ENCODE measurements at regions not wholly inside any gene's neighbourhood (a gene's known extent, or its start where the extent isn't known, plus 50 kb on each side); places are given as distances from the start of the nearest gene placed in this dataset.

- H3K27ac ChIP-seq (replicated peaks; ENCODE audit: low read length), result no peak overlapping the region
- no peak overlapping the region for H3K4me2 ChIP-seq (ENCODE audit: insufficient read depth, low read length, poor library complexity, severe bottlenecking)
- H3K4me3 ChIP-seq (ENCODE audit: low read length in 2 of 2), result no peak overlapping the region
- no peaks in the 10 kb centered on the region for H3K36me3 ChIP-seq (replicated peaks in 1 of 2; ENCODE audit: control insufficient read depth in 2 of 2, insufficient read depth in 2 of 2, low read length in 2 of 2)
- no peak overlapping the region for H3K14ac ChIP-seq (ENCODE audit: low read length)
- H3K4me1 ChIP-seq (ENCODE audit: control insufficient read depth in 2 of 2, insufficient read depth in 1 of 2, low read depth in 1 of 2, low read length in 2 of 2), result peaks cover 0 to 1% of the 10 kb centered on the region in 2 donors
- no peaks in the 10 kb centered on the region for H3K27me3 ChIP-seq (ENCODE audit: control insufficient read depth in 3 of 3, insufficient read depth in 3 of 3, low read depth in 1 of 3, low read length in 3 of 3)
- no peak overlapping the region for H4K91ac ChIP-seq (ENCODE audit: low read depth, low read length, poor library complexity)
- no peaks in the 10 kb centered on the region for H3K9me3 ChIP-seq (replicated peaks in 1 of 2; ENCODE audit: control insufficient read depth in 2 of 2, insufficient read depth in 1 of 2, low read depth in 1 of 2, low read length in 2 of 2)
- H3K18ac ChIP-seq (ENCODE audit: low read length), result no peak overlapping the region
- H2AFZ ChIP-seq (ENCODE audit: low read length), result no peak overlapping the region
- H3K23ac ChIP-seq (ENCODE audit: low read depth, low read length, poor library complexity), result no peak overlapping the region
- H2BK5ac ChIP-seq (ENCODE audit: low read length), result no peak overlapping the region
- no peaks in the 10 kb centered on the region for H3K79me1 ChIP-seq (ENCODE audit: low read depth, low read length)
- no peak for DNase-seq (ENCODE audit: low spot score)
- H2BK120ac ChIP-seq (ENCODE audit: low read depth, low read length), result no peak overlapping the region
- no peak overlapping the region for H4K8ac ChIP-seq (ENCODE audit: low read depth, low read length)
- no peak overlapping the region for H2BK15ac ChIP-seq (ENCODE audit: low read length)
- no peak overlapping the region for H2AK5ac ChIP-seq (ENCODE audit: low read depth, low read length)
- no peak overlapping the region for H3K9ac ChIP-seq (ENCODE audit: low read depth, low read length, poor library complexity)
- WGBS, 2 donors (ENCODE audit: extremely low coverage in 2 of 2, insufficient read length in 2 of 2, insufficient replicate concordance in 1 of 2), result no CpG with 5 or more reads among the region's 10 CpGs
- H2BK12ac ChIP-seq (ENCODE audit: low read length), result no peak overlapping the region
- no peak overlapping the region for H3K4ac ChIP-seq (ENCODE audit: low read length)
These were observed 949.7 kb upstream of the TENM3 start for GRCh38 chr4:181293541-181293940.

GRCh38 chr4:181294421-181294820, 948.8 kb upstream of the TENM3 start:
- H3K18ac ChIP-seq (ENCODE audit: low read length), result no peak overlapping the region
- no peak overlapping the region for H4K91ac ChIP-seq (ENCODE audit: low read depth, low read length, poor library complexity)
- no peak overlapping the region for H2BK5ac ChIP-seq (ENCODE audit: low read length)
- H2AK5ac ChIP-seq (ENCODE audit: low read depth, low read length), result no peak overlapping the region
- H3K36me3 ChIP-seq (replicated peaks in 1 of 2; ENCODE audit: control insufficient read depth in 2 of 2, insufficient read depth in 2 of 2, low read length in 2 of 2), result no peaks in the 10 kb centered on the region
- no peak for DNase-seq (ENCODE audit: low spot score)
- no peaks in the 10 kb centered on the region for H3K9me3 ChIP-seq (replicated peaks in 1 of 2; ENCODE audit: control insufficient read depth in 2 of 2, insufficient read depth in 1 of 2, low read depth in 1 of 2, low read length in 2 of 2)
- no peak overlapping the region for H3K4ac ChIP-seq (ENCODE audit: low read length)
- H3K27me3 ChIP-seq (ENCODE audit: control insufficient read depth in 3 of 3, insufficient read depth in 3 of 3, low read depth in 1 of 3, low read length in 3 of 3), result no peaks in the 10 kb centered on the region
- no peak overlapping the region for H3K9ac ChIP-seq (ENCODE audit: low read depth, low read length, poor library complexity)
- H2AFZ ChIP-seq (ENCODE audit: low read length), result no peak overlapping the region
- no peak overlapping the region for H3K4me3 ChIP-seq (ENCODE audit: low read length in 2 of 2)
- H2BK120ac ChIP-seq (ENCODE audit: low read depth, low read length), result no peak overlapping the region
- no peak overlapping the region for H4K8ac ChIP-seq (ENCODE audit: low read depth, low read length)
- H2BK12ac ChIP-seq (ENCODE audit: low read length), result no peak overlapping the region
- no CpG with 5 or more reads among the region's 2 CpGs for WGBS, 2 donors (ENCODE audit: extremely low coverage in 2 of 2, insufficient read length in 2 of 2, insufficient replicate concordance in 1 of 2)
- H3K23ac ChIP-seq (ENCODE audit: low read depth, low read length, poor library complexity), result no peak overlapping the region
- no peaks in the 10 kb centered on the region for H3K4me1 ChIP-seq (ENCODE audit: control insufficient read depth in 2 of 2, insufficient read depth in 1 of 2, low read depth in 1 of 2, low read length in 2 of 2)
- no peaks in the 10 kb centered on the region for H3K79me1 ChIP-seq (ENCODE audit: low read depth, low read length)
- no peak overlapping the region for H3K4me2 ChIP-seq (ENCODE audit: insufficient read depth, low read length, poor library complexity, severe bottlenecking)
- H2BK15ac ChIP-seq (ENCODE audit: low read length), result no peak overlapping the region
- no peak overlapping the region for H3K27ac ChIP-seq (replicated peaks; ENCODE audit: low read length)
- no peak overlapping the region for H3K14ac ChIP-seq (ENCODE audit: low read length)

GRCh38 chr4:181301735-181302710, 941.2 kb upstream of the TENM3 start:
- H2AK5ac ChIP-seq (ENCODE audit: low read depth, low read length), result no peak overlapping the region
- no peaks in the 10 kb centered on the region for H3K9me3 ChIP-seq (replicated peaks in 1 of 2; ENCODE audit: control insufficient read depth in 2 of 2, insufficient read depth in 1 of 2, low read depth in 1 of 2, low read length in 2 of 2)
- H3K27ac ChIP-seq (replicated peaks; ENCODE audit: low read length), result no peak overlapping the region
- no peak overlapping the region for H3K4me3 ChIP-seq (ENCODE audit: low read length in 2 of 2)
- no CpG with 5 or more reads among the region's 9 CpGs for WGBS, 2 donors (ENCODE audit: extremely low coverage in 2 of 2, insufficient read length in 2 of 2, insufficient replicate concordance in 1 of 2)
- no peaks in the 10 kb centered on the region for H3K4me1 ChIP-seq (ENCODE audit: control insufficient read depth in 2 of 2, insufficient read depth in 1 of 2, low read depth in 1 of 2, low read length in 2 of 2)
- no peak overlapping the region for H2BK15ac ChIP-seq (ENCODE audit: low read length)
- H3K79me1 ChIP-seq (ENCODE audit: low read depth, low read length), result no peaks in the 10 kb centered on the region
- H2BK120ac ChIP-seq (ENCODE audit: low read depth, low read length), result no peak overlapping the region
- H2BK5ac ChIP-seq (ENCODE audit: low read length), result no peak overlapping the region
- no peaks in the 10 kb centered on the region for H3K27me3 ChIP-seq (ENCODE audit: control insufficient read depth in 3 of 3, insufficient read depth in 3 of 3, low read depth in 1 of 3, low read length in 3 of 3)
- H3K9ac ChIP-seq (ENCODE audit: low read depth, low read length, poor library complexity), result no peak overlapping the region
- H3K36me3 ChIP-seq (replicated peaks in 1 of 2; ENCODE audit: control insufficient read depth in 2 of 2, insufficient read depth in 2 of 2, low read length in 2 of 2), result no peaks in the 10 kb centered on the region
- DNase-seq (ENCODE audit: low spot score), result no peak
- H2BK12ac ChIP-seq (ENCODE audit: low read length), result no peak overlapping the region
- no peak overlapping the region for H3K14ac ChIP-seq (ENCODE audit: low read length)
- no peak overlapping the region for H3K23ac ChIP-seq (ENCODE audit: low read depth, low read length, poor library complexity)
- H3K18ac ChIP-seq (ENCODE audit: low read length), result no peak overlapping the region
- no peak overlapping the region for H2AFZ ChIP-seq (ENCODE audit: low read length)
- H3K4me2 ChIP-seq (ENCODE audit: insufficient read depth, low read length, poor library complexity, severe bottlenecking), result no peak overlapping the region
- H4K91ac ChIP-seq (ENCODE audit: low read depth, low read length, poor library complexity), result no peak overlapping the region
- H4K8ac ChIP-seq (ENCODE audit: low read depth, low read length), result no peak overlapping the region
- H3K4ac ChIP-seq (ENCODE audit: low read length), result no peak overlapping the region

GRCh38 chr4:181307824-181308223, 935.4 kb upstream of the TENM3 start:
- no peaks in the 10 kb centered on the region for H3K27me3 ChIP-seq (ENCODE audit: control insufficient read depth in 3 of 3, insufficient read depth in 3 of 3, low read depth in 1 of 3, low read length in 3 of 3)
- H2BK5ac ChIP-seq (ENCODE audit: low read length), result no peak overlapping the region
- H3K36me3 ChIP-seq (replicated peaks in 1 of 2; ENCODE audit: control insufficient read depth in 2 of 2, insufficient read depth in 2 of 2, low read length in 2 of 2), result no peaks in the 10 kb centered on the region
- no peak overlapping the region for H3K4me2 ChIP-seq (ENCODE audit: insufficient read depth, low read length, poor library complexity, severe bottlenecking)
- no peak overlapping the region for H3K27ac ChIP-seq (replicated peaks; ENCODE audit: low read length)
- peaks cover 1 to 14% of the 10 kb centered on the region in 2 donors for H3K4me1 ChIP-seq (ENCODE audit: control insufficient read depth in 2 of 2, insufficient read depth in 1 of 2, low read depth in 1 of 2, low read length in 2 of 2)
- no peak overlapping the region for H3K23ac ChIP-seq (ENCODE audit: low read depth, low read length, poor library complexity)
- no peak overlapping the region for H3K9ac ChIP-seq (ENCODE audit: low read depth, low read length, poor library complexity)
- H3K18ac ChIP-seq (ENCODE audit: low read length), result no peak overlapping the region
- H3K9me3 ChIP-seq (replicated peaks in 1 of 2; ENCODE audit: control insufficient read depth in 2 of 2, insufficient read depth in 1 of 2, low read depth in 1 of 2, low read length in 2 of 2), result peaks cover 0 to 1% of the 10 kb centered on the region in 2 donors
- H2AFZ ChIP-seq (ENCODE audit: low read length), result no peak overlapping the region
- H3K4ac ChIP-seq (ENCODE audit: low read length), result no peak overlapping the region
- DNase-seq (ENCODE audit: low spot score), result no peak
- H3K4me3 ChIP-seq (ENCODE audit: low read length in 2 of 2), result no peak overlapping the region
- no peak overlapping the region for H2BK120ac ChIP-seq (ENCODE audit: low read depth, low read length)
- H4K8ac ChIP-seq (ENCODE audit: low read depth, low read length), result no peak overlapping the region
- no peak overlapping the region for H2BK15ac ChIP-seq (ENCODE audit: low read length)
- no CpG with 5 or more reads among the region's 2 CpGs for WGBS, 2 donors (ENCODE audit: extremely low coverage in 2 of 2, insufficient read length in 2 of 2, insufficient replicate concordance in 1 of 2)
- no peak overlapping the region for H2BK12ac ChIP-seq (ENCODE audit: low read length)
- no peak overlapping the region for H3K14ac ChIP-seq (ENCODE audit: low read length)
- H3K79me1 ChIP-seq (ENCODE audit: low read depth, low read length), result no peaks in the 10 kb centered on the region
- no peak overlapping the region for H4K91ac ChIP-seq (ENCODE audit: low read depth, low read length, poor library complexity)
- no peak overlapping the region for H2AK5ac ChIP-seq (ENCODE audit: low read depth, low read length)

All from neuronal stem cell (in vitro differentiated cells).